NCI-H146 treated with DMSO at 0.1 percent for 48 hours (cell line): ENCODE measurements at regions not wholly inside any gene's neighbourhood (a gene's known extent, or its start where the extent isn't known, plus 50 kb on each side); places are given as distances from the start of the nearest gene placed in this dataset.
"Not testable (repeated sequence)": the region's sequence is repeated elsewhere in the genome, so short reads cannot be mapped to it uniquely, and the experiment has no call there.

Source experiments
- DNase-seq: peaks from one replicate; lab custom pipeline; 2025; ENCODE audit not compliant: unreplicated experiment; lab: John Stamatoyannopoulos, UW

GRCh38 chr1:38758820-38759219 is 100.8 kb downstream of the RRAGC start:
- DNase-seq, result no peak

DNA sequence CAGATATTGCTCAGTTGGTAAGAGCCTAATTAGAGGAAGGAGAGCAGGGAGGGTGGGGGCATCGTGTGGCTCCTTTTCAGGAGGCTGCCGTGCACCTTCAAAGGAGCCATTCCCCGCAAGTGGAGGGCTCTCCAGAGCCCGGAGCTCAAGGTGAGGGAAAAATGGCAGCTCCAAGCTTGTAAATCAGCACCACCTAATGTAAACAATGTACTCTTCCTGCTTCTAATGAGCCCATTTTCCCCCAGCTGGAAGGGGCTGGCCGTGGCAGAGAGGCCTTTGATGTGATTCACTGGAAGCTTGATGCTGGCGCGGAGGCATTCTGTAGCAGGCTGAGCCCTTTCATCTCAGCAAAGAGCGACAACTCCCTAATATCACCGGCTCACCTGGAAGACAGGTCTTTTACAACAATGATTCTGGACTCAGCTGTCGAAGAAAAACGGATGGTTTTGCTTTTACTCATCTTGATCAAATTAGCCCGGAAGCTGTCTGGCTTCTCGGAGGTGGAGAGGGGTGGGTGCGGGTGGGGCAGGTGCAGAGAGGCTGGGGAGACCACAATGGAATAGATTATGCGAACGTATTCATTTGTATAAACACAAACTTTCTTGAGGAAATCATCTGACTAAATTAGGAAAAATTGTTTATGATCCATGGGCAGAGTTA is 112.5 kb downstream of the RRAGC start:
- DNase-seq, result peak; percentile 2

GRCh38 chr1:38746402-38746935 is 113.1 kb downstream of the RRAGC start:
- no peak for DNase-seq

- DNase-seq, result no peak
Observed at GRCh38 chr1:38745476-38746401, 113.8 kb downstream of the RRAGC start.

GRCh38 chr1:38744452-38745350 is 114.9 kb downstream of the RRAGC start:
- no peak for DNase-seq

GRCh38 chr1:38743184-38743583 is 116.4 kb downstream of the RRAGC start:
- DNase-seq, result no peak

DNA sequence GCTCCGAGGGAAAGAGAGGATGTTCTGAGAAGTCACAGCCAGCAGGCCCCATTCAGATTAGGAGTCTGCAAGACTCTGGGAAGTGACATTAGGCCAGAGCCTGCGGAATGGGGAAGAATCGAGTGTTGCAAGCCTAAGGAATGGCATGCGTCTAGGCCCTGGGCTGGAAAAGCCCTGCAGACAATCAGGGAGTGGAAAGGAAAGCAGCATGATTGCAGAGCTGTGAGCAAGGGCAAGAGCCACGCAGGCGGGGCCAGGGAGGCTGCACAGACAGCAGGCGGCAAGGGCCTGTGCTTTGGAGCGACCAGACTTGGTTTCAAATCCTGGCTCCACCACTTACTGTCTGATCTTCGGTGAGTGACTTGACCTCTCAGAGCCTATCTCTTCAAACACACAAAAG is 118.2 kb downstream of the RRAGC start:
- DNase-seq, result no peak

- DNase-seq, result no peak
Observed at GRCh38 chr1:38740487-38740886, 119.1 kb downstream of the RRAGC start.

DNA sequence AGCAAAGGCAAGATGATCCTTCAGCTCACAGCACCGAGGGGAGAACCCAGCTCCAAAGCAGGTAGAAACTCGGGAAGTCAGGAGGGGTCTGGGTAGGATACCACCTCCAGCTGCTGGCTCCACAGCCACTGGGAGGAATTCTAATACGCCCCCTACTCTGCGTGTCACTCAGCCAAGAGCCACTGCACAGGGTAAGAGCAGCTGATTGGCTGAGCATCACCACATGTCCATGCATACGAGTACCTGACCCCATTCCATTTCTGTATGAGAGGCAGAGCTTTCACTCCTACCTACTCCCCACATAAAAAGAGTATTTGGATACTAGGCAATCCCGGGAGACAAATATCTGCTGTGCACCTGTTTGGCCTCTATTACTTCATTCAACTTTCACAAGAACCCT is 121.4 kb downstream of the RRAGC start:
- no peak for DNase-seq

DNA sequence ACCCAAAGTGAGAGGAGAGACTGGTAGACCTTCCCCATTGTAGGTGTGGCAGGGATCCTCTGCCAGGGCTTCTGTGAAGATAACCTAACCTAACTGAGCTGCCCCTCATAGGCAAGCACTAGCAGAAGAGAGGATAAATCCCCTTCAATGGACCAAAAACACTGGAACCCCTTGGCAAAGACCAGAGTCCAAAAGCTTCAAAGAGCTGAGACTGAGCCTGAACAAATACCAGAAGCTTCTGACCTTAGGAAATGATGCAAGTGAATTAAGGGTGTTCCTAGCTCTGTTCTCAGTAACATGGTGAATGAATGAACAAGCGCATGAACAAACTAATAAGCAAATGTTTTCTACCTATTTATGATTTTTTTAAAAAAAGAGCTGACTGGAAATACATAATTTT is 123.2 kb downstream of the RRAGC start:
- no peak for DNase-seq

GRCh38 chr1:38735651-38736161 is 123.9 kb downstream of the RRAGC start:
- no peak for DNase-seq

DNA sequence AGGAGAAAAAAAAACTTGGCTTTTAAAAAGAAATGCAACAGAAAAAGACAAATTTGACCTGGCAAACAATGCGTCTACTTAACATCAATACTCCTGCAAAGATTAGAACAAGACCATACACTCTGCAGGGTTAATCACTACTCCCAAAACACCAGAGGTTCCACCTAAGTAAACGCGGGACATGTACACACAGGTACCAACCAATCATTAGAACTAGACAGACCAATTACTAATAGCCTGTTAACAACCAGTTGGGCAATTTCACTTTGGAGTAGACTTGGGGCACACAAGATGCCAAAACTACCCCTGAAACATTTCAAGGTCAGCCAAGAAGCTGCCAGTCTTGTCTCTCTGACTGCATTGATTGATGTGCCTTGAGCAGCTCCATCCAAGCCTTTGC is 125.8 kb downstream of the RRAGC start:
- DNase-seq, result no peak

- no peak for DNase-seq
Observed at GRCh38 chr1:38730511-38731397, 128.8 kb downstream of the RRAGC start.

GRCh38 chr1:38728585-38728908 is 131.0 kb downstream of the RRAGC start:
- DNase-seq, result no peak

GRCh38 chr1:38727684-38728584 is 131.6 kb downstream of the RRAGC start:
- no peak for DNase-seq

- DNase-seq, result not testable (repeated sequence)
Observed at GRCh38 chr1:38725321-38725961, 134.1 kb downstream of the RRAGC start.

DNA sequence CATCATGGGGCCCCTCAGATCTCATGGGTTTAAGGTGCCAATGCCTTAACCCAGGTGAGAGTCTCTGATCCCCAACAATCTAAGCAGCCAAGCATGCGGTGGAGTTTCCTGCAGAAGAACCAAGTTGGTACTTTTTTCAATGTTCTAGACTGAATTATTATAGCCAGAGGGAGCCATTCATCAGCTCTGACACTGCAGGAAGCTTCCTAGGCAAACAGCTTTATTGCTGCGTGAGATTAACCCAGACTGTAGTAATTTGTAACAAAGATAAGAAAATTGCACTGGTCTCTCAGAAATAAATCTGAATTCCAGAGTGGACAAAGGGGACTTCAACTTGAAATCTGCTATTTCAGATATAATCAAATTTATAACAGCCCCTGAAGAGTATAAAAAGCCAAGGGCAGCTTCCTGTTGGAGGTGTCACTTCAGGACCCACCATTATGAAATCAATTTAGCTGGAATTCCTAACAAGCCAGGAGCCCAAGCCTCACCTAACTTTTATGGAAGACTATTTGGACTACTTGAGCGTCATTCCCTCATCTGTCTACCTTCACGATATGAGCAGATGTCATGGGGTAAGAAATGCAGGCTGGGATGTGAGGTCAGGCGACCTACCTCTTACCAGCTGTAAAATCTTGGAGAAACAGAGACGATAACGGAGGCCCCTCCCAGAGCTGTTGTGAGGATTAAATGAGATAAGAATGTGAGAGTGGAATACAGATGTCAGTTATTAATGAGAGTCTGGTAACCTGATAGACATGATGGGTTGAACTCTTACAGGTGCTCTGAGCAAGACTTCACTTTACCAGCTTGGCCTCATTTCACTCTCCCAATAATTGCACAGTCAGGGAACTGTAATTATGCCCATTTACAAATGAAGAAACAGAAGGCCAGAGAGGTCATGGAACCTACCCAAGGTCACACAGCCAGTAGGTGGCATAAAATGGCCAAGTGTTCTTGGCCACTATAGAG is 135.1 kb downstream of the RRAGC start:
- DNase-seq, result no peak
